Right atrium auricular region (tissue), 2 donors: ENCODE measurements at regions not wholly inside any gene's neighbourhood (a gene's known extent, or its start where the extent isn't known, plus 50 kb on each side); places are given as distances from the start of the nearest gene placed in this dataset.

Source experiments
- DNase-seq: peaks from one replicate; pipeline ENCODE4 v3.0.0-alpha.2; 2019; ENCODE audit warnings: low spot score
- H3K27ac ChIP-seq, 2 donors: fragments of 200-600 bp; sonication (generic); 1 replicate in 1 of 2; 2 replicates in 1 of 2; pipeline ENCODE4 v1.5.1; 2016 to 2019
- H3K27me3 ChIP-seq, 2 donors: fragments of 200-600 bp; sonication (generic); one replicate each; pipeline versions ENCODE4 v1.5.1 to v1.6.0; 2017 to 2019
- H3K36me3 ChIP-seq: fragments of 200-600 bp; sonication (generic); one replicate; pipeline ENCODE4 v1.5.1; 2016
- H3K4me1 ChIP-seq, 2 donors: fragments of 200-600 bp; sonication (generic); one replicate each; pipeline versions ENCODE4 v1.5.1 to v1.6.0; 2017 to 2019
- H3K4me3 ChIP-seq, 2 donors: fragments of 200-600 bp; sonication (generic); 1 replicate in 1 of 2; 2 replicates in 1 of 2; pipeline ENCODE4 v1.5.1; 2017 to 2019; ENCODE audit warnings: mild to moderate bottlenecking in 1 of 2, moderate library complexity in 1 of 2
- H3K9me3 ChIP-seq, 2 donors: fragments of 200-600 bp; sonication (generic); one replicate each; pipeline ENCODE4 v1.5.1; 2019
- CTCF ChIP-seq, 2 donors: fragments of 200-600 bp; sonication (generic); IDR thresholded peaks; one replicate each; pipeline ENCODE4 v1.5.1; 2019; ENCODE audit warnings: antibody characterized with exemption in 2 of 2

- H3K36me3 ChIP-seq: no peaks in the 10 kb centered on the region
- no peak for DNase-seq
- H3K9me3 ChIP-seq: no peaks in the 10 kb centered on the region
- no peak overlapping the region for H3K27ac ChIP-seq
- H3K4me1 ChIP-seq: no peaks in the 10 kb centered on the region
- no peaks in the 10 kb centered on the region for H3K27me3 ChIP-seq
- TF ChIP-seq CTCF (IDR thresholded peaks at IDR 0.05): peak in 1 of 2 donors; percentile 34
- no peak overlapping the region for H3K4me3 ChIP-seq
Measured at GRCh38 chr1:209513226-209513625, 70.3 kb upstream of the CAMK1G start.

- no peak for TF ChIP-seq CTCF (IDR thresholded peaks at IDR 0.05)
- no peaks in the 10 kb centered on the region for H3K36me3 ChIP-seq
- DNase-seq: no peak
- no peaks in the 10 kb centered on the region for H3K4me1 ChIP-seq
- H3K4me3 ChIP-seq: no peak overlapping the region
- H3K9me3 ChIP-seq: no peaks in the 10 kb centered on the region
- no peak overlapping the region for H3K27ac ChIP-seq
- H3K27me3 ChIP-seq: no peaks in the 10 kb centered on the region
Measured at GRCh38 chr1:209516771-209517680, 66.5 kb upstream of the CAMK1G start.

GRCh38 chr1:209517681-209518050, 65.8 kb upstream of the CAMK1G start:
- TF ChIP-seq CTCF (IDR thresholded peaks at IDR 0.05): no peak
- H3K27ac ChIP-seq: no peak overlapping the region
- H3K4me1 ChIP-seq: no peaks in the 10 kb centered on the region
- no peak for DNase-seq
- H3K9me3 ChIP-seq: no peaks in the 10 kb centered on the region
- H3K4me3 ChIP-seq: no peak overlapping the region
- no peaks in the 10 kb centered on the region for H3K36me3 ChIP-seq
- no peaks in the 10 kb centered on the region for H3K27me3 ChIP-seq

- no peak overlapping the region for H3K4me3 ChIP-seq
- DNase-seq: no peak
- H3K36me3 ChIP-seq: no peaks in the 10 kb centered on the region
- no peak overlapping the region for H3K27ac ChIP-seq
- no peaks in the 10 kb centered on the region for H3K9me3 ChIP-seq
- TF ChIP-seq CTCF (IDR thresholded peaks at IDR 0.05): no peak
- H3K27me3 ChIP-seq: no peaks in the 10 kb centered on the region
- H3K4me1 ChIP-seq: no peaks in the 10 kb centered on the region
Measured at GRCh38 chr1:209519786-209520185, 63.7 kb upstream of the CAMK1G start.

GRCh38 chr1:209522826-209523225, 60.7 kb upstream of the CAMK1G start:
- no peak for DNase-seq
- H3K36me3 ChIP-seq: no peaks in the 10 kb centered on the region
- H3K9me3 ChIP-seq: no peaks in the 10 kb centered on the region
- no peaks in the 10 kb centered on the region for H3K27me3 ChIP-seq
- no peak for TF ChIP-seq CTCF (IDR thresholded peaks at IDR 0.05)
- H3K27ac ChIP-seq: no peak overlapping the region
- H3K4me1 ChIP-seq: no peaks in the 10 kb centered on the region
- H3K4me3 ChIP-seq: no peak overlapping the region

- H3K9me3 ChIP-seq: no peaks in the 10 kb centered on the region
- H3K4me1 ChIP-seq: no peaks in the 10 kb centered on the region
- DNase-seq: no peak
- H3K27ac ChIP-seq: no peak overlapping the region
- H3K36me3 ChIP-seq: no peaks in the 10 kb centered on the region
- TF ChIP-seq CTCF (IDR thresholded peaks at IDR 0.05): no peak
- no peak overlapping the region for H3K4me3 ChIP-seq
- no peaks in the 10 kb centered on the region for H3K27me3 ChIP-seq
Measured at GRCh38 chr1:209526137-209526536, 57.4 kb upstream of the CAMK1G start.
